Activated naive CD4-positive, alpha-beta T cell (primary cell): ENCODE measurements at regions not wholly inside any gene's neighbourhood (a gene's known extent, or its start where the extent isn't known, plus 50 kb on each side); places are given as distances from the start of the nearest gene placed in this dataset.

Experiments used
- DNase-seq, 4 experiments: peaks; one replicate each; lab custom pipeline; 2025; lab: John Stamatoyannopoulos, UW

DNA sequence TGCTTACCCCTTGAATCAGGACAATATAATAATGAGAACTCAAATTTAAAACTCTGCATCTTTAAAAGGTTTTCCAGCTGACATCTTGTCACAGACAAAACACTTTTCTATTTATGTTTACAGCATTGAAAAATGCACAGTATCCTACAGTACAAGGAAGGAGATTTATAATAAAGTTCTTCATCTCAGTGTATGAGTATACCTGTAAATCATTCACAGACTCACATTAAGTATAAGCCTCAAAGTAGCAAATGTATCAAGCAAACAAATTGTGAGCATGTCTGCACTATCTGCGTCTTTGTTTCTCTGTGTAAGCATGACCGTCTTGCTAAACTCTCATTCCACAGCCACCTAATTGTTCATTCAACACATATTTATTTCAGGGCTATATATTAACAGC lies 52.8 kb downstream of the PPP1R2C start:
- DNase-seq, result no peak

- DNase-seq, result no peak
Observed at GRCh38 chrX:42720209-42720608, 57.8 kb downstream of the PPP1R2C start.

GRCh38 chrX:42715701-42716262 lies 62.2 kb downstream of the PPP1R2C start:
- no peak for DNase-seq

GRCh38 chrX:42714981-42715700 lies 62.8 kb downstream of the PPP1R2C start:
- peak in 3 of 4 experiments; percentile 2 to 28 (median 12) for DNase-seq

DNA sequence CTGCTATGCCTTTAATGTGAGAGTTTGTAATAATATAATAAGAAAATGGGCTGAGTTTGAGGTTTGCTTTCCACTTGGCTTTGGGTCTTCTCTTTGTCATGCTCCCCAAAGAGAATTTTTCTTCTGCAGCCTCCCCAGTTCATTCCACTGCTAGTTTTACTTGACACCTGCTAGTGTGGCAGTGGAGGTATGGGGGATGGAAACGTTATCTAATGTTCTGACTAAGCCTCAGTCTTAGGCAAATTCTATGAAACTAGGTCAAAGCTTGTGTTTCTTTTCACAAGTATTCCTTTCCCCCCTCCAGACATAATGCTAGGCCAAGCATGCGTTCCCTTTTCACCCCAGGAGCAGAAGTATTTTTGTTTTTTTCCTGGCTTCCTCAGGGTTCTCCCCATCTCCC lies 67.5 kb downstream of the PPP1R2C start:
- DNase-seq, result no peak

DNA sequence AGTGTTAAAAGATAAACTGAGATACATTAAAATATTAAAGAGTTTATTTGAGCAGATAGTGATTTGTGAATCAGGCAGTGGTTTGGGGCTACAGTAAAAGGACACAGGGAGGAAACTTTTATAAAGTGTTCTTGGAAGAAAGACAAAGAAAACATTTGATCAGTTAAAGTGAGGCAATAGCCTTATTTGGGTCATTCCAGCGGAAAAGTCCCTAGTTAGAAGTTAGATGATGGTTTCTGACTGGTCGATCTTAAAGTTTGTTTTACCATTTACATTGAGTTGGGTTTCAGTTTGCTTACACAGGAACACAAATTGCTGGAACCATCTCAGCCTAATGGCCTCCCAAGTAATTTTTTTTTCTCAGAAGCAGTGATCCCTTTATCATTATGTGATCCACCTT lies 69.7 kb downstream of the PPP1R2C start:
- no peak for DNase-seq

DNA sequence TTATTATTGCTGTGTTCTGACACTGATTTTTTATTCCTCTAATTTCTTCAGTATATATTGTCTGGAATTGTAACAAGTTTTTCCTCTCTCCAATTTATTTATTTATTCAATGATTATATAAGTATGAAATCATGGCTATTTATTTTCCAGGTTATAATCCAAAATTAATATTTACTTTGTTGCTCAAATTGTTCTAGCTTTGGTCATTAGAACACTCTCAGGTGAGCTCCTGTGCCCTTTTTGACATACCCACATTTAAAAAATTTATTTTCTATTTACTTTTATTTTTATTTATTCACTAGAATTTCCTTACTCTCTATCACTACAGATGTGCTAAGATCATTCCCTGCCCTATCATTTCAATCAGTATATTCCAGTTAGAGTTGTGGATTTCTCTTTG lies 70.2 kb downstream of the PPP1R2C start:
- DNase-seq, result no peak

- DNase-seq, result no peak
Observed at GRCh38 chrX:42704454-42704853, 73.5 kb downstream of the PPP1R2C start.

DNA sequence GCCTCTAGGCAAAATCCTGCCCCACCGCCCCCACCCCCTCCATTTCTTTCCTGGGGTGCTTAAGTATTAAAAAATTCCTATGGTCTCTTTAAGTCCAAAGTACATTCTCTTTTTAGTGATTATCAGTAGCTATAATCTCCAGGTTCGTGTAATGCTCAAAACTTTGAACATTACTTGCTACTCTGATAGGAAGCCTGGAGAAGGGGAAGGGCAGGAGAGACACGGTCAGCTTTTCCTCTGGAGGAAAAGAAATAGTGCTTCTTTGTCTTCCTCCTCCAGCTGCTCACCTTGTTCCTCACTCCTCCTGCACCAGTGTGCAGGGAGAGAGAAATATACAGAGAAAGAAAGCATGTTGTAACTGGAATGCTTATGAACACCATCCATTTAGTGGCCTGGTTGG lies 80.4 kb downstream of the PPP1R2C start:
- DNase-seq, result no peak

- DNase-seq, result no peak
Observed at GRCh38 chrX:42696536-42697124, 81.3 kb downstream of the PPP1R2C start.

DNA sequence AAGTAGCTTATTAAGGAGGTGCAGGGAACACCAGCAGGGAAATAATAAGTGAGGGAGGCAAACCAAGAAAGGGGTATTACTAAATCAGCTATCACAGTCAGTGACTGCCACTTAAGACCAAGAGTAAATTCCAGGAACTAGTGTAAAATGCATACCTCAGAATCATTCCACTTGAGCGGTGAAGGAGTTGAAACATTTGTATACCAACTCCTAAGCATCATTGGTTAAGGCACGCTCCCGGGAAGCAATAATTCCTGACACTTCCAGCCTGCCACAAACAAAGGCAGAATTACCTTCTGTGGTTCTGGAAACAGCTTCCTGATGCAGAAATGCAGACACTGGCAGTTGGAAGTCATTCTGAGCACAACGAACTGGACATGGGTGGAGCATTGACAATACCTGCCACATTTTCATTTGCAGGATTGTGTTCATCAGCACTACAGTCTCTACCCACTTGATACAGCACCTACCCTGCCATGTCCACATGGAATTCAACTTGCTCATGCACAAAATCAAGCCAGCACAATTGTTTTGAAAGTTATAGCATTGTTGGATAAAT lies 82.1 kb downstream of the PPP1R2C start:
- no peak for DNase-seq

DNA sequence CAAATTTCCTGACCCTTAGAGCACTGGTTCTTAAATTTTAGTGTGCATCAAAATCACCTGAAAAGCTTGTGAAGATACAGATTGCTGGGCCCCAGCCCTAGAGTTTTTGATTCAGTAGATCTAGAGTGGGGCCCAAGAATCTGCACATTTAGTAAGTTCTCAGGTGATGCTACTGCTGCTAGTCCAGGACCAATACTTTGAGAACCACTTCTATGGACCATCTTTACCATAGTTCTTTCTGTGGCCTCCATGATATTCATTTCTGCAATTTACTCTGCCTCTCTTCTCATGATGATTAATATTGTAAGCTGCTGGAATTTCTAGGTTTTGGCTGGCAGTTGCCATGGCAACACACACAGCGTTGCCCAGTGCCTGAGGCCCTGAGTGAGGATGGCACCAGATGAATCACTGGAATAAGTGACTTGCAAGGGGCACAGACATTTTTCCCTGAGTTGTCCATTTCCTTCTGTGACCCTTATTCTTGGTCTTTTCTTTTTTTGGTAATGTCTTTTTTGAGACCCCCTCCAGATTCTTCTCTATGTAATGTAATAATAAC lies 83.6 kb downstream of the PPP1R2C start:
- DNase-seq, result no peak

DNA sequence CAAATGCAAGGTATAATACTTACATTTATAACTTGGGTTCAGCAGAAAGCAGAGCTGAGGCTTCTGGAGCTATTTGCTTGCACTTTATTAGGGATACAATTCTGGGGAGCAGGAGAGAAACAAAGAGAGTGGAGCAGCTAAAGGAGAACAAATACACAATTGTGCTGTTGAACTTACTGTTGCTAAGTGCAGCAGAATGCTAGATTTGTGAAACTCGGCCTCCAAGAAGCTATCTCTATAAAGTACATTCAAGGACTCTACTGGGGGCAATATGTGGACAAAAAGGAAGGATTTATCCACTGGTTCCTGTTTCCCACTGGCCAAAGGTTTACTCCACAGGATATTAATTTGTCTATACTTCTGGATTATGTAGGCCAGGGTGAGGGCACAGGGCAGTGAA lies 86.8 kb downstream of the PPP1R2C start:
- no peak for DNase-seq

DNA sequence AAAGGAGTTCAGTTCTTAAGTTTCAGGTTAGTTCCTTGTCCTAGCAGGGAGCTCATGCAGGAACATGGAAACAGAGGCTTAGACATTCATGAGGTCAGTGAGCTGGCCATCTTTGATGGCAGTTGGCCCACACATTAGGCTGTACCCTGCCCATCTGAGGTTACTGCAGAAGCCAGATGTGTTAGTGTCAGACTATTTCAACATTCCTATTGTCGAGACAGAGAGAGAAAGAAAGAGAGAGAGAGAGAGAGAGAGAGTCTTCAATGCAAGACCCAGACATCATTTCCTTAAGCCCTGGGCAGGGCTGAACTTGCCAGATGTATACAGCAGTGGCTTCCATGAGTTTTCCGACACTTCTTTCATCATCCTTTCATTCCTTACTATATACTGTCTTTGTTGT lies 91.3 kb downstream of the PPP1R2C start:
- no peak for DNase-seq

DNA sequence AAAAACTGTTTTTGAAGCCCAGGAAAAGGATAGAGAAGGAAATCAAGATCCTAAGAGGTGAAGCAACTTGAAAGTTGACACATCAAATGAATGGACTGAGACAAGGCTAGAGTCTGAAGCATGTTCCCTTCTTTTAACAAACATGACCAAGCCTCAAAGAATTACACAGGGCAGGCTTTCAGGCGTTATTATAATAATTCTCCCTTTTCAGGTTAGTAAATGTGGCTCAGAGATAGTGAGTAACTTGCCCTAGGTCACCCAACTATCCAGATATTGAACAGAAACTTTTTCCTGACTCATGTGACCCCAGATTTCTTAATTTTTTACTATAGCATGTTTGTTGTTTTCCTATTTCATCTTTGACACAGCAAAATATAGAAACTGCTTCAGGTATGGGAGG lies 91.7 kb downstream of the PPP1R2C start:
- no peak for DNase-seq

DNA sequence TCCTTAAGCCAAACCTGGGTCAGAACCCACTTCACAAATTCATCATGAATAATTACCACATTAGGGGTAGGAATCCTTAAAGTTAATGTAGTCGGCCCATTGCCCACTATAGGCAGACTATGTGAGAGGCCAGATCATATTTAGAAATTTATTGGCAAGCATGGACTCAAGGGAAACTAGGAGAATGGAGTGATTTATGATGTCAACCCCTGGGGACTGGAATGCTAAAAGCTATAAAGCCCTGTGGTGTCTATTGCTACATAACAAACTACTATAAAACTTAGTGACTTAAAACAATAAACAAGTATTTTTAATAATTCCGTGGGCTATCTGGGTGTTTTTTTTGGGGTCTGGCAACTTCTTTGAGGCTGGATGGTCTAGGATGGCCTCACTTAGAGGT lies 93.9 kb downstream of the PPP1R2C start:
- no peak for DNase-seq

DNA sequence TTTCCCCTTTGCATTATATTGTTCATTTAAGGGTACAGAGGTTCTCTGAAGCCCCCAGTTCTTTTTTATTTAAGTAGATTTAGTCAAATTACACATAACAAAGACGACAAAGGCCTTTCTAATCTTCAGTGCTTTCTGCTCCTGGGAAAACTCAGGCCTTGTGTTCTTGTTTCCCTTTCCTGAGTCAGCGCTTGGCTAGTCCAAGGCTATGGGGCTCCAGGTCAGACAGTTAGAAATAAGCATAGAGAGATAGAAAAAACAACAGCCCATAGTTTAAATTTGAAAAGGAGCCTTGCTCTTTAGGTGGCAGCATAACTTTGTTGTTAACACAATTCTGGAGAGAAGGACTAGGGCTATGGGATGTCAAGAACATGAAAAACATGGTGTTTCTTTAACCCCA lies 97.3 kb downstream of the PPP1R2C start:
- no peak for DNase-seq

DNA sequence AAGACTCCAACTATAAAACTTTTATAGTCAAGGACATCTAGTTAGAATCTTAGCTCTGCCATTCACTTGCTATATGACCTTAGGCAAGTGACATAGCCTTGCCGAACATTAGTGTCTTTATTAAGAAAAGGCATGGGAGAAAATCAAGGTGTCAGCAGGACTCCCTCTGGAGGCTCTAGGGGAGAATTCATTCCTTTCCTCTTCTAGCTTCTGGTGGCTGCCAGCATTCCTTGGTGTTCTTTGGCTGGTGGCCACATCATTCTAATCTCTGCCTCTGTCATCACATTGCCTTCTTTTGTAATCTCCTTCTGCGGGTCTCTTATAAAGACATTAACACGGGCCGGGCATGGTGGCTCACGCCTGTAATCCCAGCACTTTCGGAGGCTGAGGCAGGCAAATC lies 99.8 kb downstream of the PPP1R2C start:
- DNase-seq, result no peak

DNA sequence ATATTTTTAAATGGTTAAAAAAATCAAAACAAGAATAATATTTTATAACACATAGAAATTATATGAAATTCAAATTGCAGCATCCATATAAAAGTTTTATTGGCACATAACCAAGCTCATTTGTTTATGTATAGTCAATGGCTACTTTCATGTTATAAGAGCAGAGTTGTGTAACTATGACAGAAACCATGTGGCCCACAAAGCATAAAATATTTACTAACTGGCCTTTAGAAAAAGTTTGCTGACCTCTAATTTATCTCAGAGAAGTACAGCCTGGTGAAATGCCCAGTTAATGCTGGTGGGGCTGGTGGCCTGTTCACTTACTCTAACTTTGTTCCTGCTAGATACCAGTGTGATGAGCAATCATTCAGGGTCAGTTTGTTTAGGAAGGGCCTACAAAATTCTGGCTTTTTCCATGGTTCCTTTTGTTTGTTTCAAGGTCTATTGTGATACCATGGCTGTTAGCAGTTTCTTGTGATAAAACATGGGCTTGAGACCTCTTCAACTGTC lies 104.6 kb downstream of the PPP1R2C start:
- no peak for DNase-seq

GRCh38 chrX:42664680-42665079 lies 113.3 kb downstream of the PPP1R2C start:
- no peak for DNase-seq

DNA sequence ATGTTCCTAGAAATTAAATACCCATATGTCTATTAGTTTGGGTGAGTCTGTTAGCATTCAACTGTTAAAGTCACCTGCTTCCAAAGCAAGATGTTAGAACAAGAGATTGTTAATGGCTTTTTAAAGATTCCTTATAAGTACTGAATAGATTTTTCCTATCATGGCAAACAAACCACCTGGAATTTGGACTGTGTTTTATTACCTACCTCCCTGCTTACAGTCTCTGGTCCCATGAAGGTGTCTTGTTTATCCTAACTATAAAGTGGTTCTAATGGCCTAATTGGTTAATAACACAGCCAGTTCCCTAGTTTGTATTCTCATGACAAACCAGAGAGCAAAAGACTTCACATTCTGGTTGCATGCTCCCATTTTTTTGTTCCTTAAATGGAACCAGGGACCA lies 149.5 kb downstream of the PPP1R2C start:
- no peak for DNase-seq

DNA sequence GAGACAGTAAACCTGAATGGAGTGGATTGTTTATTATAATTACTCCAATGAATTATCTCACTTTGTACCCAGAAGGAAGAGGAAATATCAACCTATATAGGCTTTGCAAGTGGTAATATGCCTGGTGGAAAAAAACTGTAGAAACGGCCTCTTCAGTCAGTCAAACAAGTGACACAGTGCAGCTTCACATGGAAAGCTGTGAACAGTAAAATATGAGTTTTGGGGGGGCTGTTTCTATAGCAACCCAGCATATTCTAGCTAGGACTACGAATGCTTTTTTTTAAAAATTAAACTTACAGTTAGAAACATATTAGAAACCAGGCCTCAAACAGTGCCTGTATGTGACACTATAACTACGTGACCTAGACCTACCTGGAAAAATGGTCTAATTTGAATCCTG lies 150.1 kb downstream of the PPP1R2C start:
- DNase-seq, result no peak

DNA sequence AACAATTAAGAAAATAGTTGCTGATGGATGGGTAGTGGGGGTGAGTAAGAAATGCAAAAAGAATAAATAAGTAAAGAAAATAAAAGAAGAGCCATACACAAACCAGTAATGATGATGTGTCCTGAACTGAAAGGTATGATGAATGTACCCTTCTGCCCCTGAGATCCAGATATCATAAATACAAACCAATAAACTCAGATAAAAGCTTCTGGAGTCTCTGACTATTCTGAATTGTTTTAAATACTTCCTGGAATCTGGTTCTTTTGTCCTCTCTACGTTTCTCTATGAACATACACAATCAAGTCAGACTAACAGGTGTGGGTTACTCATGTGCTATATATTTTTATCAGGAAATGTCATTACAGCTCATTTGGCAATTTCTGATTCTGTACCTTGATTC lies 153.4 kb downstream of the PPP1R2C start:
- no peak for DNase-seq
